K562 (cell line): ENCODE measurements at regions not wholly inside any gene's neighbourhood (a gene's known extent, or its start where the extent isn't known, plus 50 kb on each side); places are given as distances from the start of the nearest gene placed in this dataset.

Experiments
- ATAC-seq: fragments of 200-7000 bp; cut with Tn5 transposase; 3 replicates; pipeline ENCODE4 v1.9.1; 2020; ENCODE audit warnings: moderate library complexity
- BruUV-seq: library from RNA; stranded (reverse); fragments of 400-500 nt; replicated peaks from 2 replicates; lab custom pipeline; 2021; lab: Mats Ljungman, UMichigan
- CTCF ChIA-PET: fragments of 300-600 bp; formaldehyde crosslinking; extraction: SDS; loops from one replicate; lab custom pipeline; 2021; ENCODE audit warnings: low intra/inter-chr PET ratio; lab: Yijun Ruan, JAX
- POLR2A ChIA-PET: fragments of 300-600, 350-650 bp; sonication (Branson Sonifier 250); formaldehyde crosslinking; extraction: SDS; loops from one replicate; lab custom pipeline; 2021; ENCODE audit warnings: antibody characterized with exemption, inconsistent platforms; lab: Yijun Ruan, JAX
- DNase-seq, 4 experiments: peaks; one replicate each; pipeline versions ENCODE4 v3.0.0 to v3.0.0-alpha.2; 2011 to 2018; ENCODE audit warnings: low spot score in 3 of 4, mixed read lengths in 3 of 4; ENCODE audit errors: extremely low read depth in 1 of 4
- FAIRE-seq: peaks from 2 replicates; lab custom pipeline; 2011; peaks lifted over from hg19 to GRCh38; lab: Jason Lieb, UNC
- H2AFZ ChIP-seq: 2 replicates; pipeline ENCODE4 v1.6.0; 2011; ENCODE audit warnings: low read depth, low read length, control low read depth, inconsistent platforms
- H3K27ac ChIP-seq: fragments of 200-600 bp; 3 replicates; pipeline ENCODE4 v1.8.0; 2011; ENCODE audit warnings: low read depth, mild to moderate bottlenecking, control low read depth, inconsistent platforms, low read length, moderate library complexity, mixed read lengths; ENCODE audit errors: extremely low read depth
- H3K27me3 ChIP-seq, 2 experiments: fragments of 300-600 bp in 1 of 2; 2 replicates in 1 of 2; 3 replicates in 1 of 2; pipeline versions ENCODE4 v1.6.0 to v1.8.0; 2011; ENCODE audit warnings: inconsistent platforms in 2 of 2, low read length in 2 of 2, mild to moderate bottlenecking in 1 of 2, mixed read lengths in 1 of 2, moderate library complexity in 1 of 2; ENCODE audit not compliant: control insufficient read depth in 2 of 2, insufficient read depth in 2 of 2
- H3K36me3 ChIP-seq: fragments of 300-600 bp; 3 replicates; pipeline ENCODE4 v1.8.0; 2011; ENCODE audit warnings: mild to moderate bottlenecking, low read length, inconsistent platforms; ENCODE audit not compliant: control insufficient read depth, insufficient read depth
- H3K4me1 ChIP-seq, 2 experiments: fragments of 200-600 bp in 1 of 2; replicated peaks in 1 of 2; 2 replicates in 1 of 2; 3 replicates in 1 of 2; pipeline versions ENCODE4 v1.5.1 to v1.8.0; 2011; ENCODE audit warnings: inconsistent platforms in 2 of 2, low read length in 2 of 2, mild to moderate bottlenecking in 1 of 2, mixed read lengths in 1 of 2, moderate library complexity in 1 of 2; ENCODE audit not compliant: control insufficient read depth in 2 of 2, insufficient read depth in 2 of 2
- H3K4me2 ChIP-seq: 2 replicates; pipeline ENCODE4 v1.6.1; 2011; ENCODE audit warnings: low read length, control low read depth, inconsistent platforms, mixed read lengths; ENCODE audit not compliant: insufficient read depth
- H3K4me3 ChIP-seq: fragments of 200-600 bp; sonication (generic), shearing (Covaris generic); 2 replicates; pipeline ENCODE4 v1.5.1; 2016; ENCODE audit warnings: control low read depth, inconsistent platforms
- H3K79me2 ChIP-seq: fragments of 200-600 bp; 3 replicates; pipeline ENCODE4 v1.8.0; 2011; ENCODE audit warnings: low read length, inconsistent platforms; ENCODE audit not compliant: control insufficient read depth, insufficient read depth
- H3K9ac ChIP-seq, 2 experiments: 2 replicates each; pipeline versions ENCODE4 v1.6.0 to v1.6.1; 2011; ENCODE audit warnings: low read depth in 2 of 2, low read length in 2 of 2, control low read depth in 1 of 2, inconsistent platforms in 1 of 2, mild to moderate bottlenecking in 1 of 2, mixed read lengths in 1 of 2; ENCODE audit not compliant: insufficient read depth in 1 of 2
- H3K9me1 ChIP-seq: one replicate; pipeline ENCODE4 v1.6.0; 2011; ENCODE audit warnings: inconsistent platforms, mild to moderate bottlenecking, low read length, moderate library complexity; ENCODE audit not compliant: control insufficient read depth, insufficient read depth
- H3K9me3 ChIP-seq: replicated peaks from 2 replicates; pipeline ENCODE4 v1.5.1; 2011; ENCODE audit warnings: low read depth, low read length, inconsistent platforms; ENCODE audit not compliant: control insufficient read depth, insufficient read depth
- H4K20me1 ChIP-seq: replicated peaks from 2 replicates; pipeline ENCODE4 v1.6.1; 2011; ENCODE audit warnings: low read length, inconsistent platforms, mixed read lengths; ENCODE audit not compliant: control insufficient read depth, insufficient read depth
- IFI16 ChIP-seq: fragments of 250-450 bp; sonication (Bioruptor Pico); IDR thresholded peaks from 2 replicates; pipeline ENCODE4 v2.1.2; 2022; ENCODE audit warnings: mild to moderate bottlenecking, inconsistent platforms
- WGBS: fragments of 100-300 bp; shearing (Covaris generic); methylation state at CpG from one replicate; pipeline ENCODE4 v1.1.6; 2016; ENCODE audit warnings: low coverage, mixed read lengths; ENCODE audit not compliant: insufficient coverage; ENCODE audit errors: missing lambda C conversion rate; 5-methylcytosine and 5-hydroxymethylcytosine counted together
- in situ Hi-C: fragments of 300-500 bp; cut with MboI; formaldehyde crosslinking; loops from 4 replicates; pipeline ENCODE4 v1.15.0; 2018; ENCODE audit warnings: inconsistent platforms, mixed read lengths
- intact Hi-C: fragments of 100-400 bp; cut with micrococcal nuclease; formaldehyde crosslinking; loops from 2 replicates; pipeline ENCODE4 v1.14.2; 2022
- TF ChIP-seq, protein P1 (sequence below): fragments of 450-650 bp; formaldehyde crosslinking; IDR thresholded peaks from 2 replicates; pipeline ENCODE4 v1.4.0; 2020; ENCODE audit warnings: mild to moderate bottlenecking, moderate library complexity
- TF ChIP-seq, protein P2 (sequence below), 2 experiments: fragments of 450-650 bp; IDR thresholded peaks; 2 replicates each; pipeline ENCODE4 v1.6.1; 2016; ENCODE audit warnings: mild to moderate bottlenecking in 2 of 2, borderline replicate concordance in 1 of 2, low read depth in 1 of 2, moderate library complexity in 1 of 2

DNA sequence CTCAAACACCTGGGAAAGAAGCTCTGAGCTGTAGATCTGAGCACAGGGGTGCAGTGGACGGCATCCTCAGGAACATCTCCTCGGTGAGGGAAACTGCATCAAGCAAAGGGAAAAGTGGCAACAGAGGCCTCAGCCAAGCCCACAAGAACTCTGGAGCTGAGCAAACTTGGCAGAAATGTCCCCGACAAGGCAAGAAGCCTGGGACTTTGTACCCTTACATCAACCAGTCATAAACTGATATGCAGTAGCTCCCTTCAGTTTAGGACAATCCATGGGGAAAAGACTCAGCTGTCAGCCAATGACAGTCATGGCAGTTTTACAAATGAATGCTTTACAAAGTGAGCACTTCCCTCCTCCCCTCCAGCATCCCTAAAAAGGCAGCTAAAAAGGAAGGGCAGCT lies 210.0 kb upstream of the DYNLRB2 start:
- CTCF ChIA-PET: no interaction called here
- no peak overlapping the region for H3K4me3 ChIP-seq
- no peak overlapping the region for H3K9ac ChIP-seq
- H3K79me2 ChIP-seq: no peaks in the 10 kb centered on the region
- TF ChIP-seq, protein P1, sequence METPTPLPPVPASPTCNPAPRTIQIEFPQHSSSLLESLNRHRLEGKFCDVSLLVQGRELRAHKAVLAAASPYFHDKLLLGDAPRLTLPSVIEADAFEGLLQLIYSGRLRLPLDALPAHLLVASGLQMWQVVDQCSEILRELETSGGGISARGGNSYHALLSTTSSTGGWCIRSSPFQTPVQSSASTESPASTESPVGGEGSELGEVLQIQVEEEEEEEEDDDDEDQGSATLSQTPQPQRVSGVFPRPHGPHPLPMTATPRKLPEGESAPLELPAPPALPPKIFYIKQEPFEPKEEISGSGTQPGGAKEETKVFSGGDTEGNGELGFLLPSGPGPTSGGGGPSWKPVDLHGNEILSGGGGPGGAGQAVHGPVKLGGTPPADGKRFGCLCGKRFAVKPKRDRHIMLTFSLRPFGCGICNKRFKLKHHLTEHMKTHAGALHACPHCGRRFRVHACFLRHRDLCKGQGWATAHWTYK (CRISPR knock-in tag): no peak
- TF ChIP-seq IFI16: no peak
- TF ChIP-seq, all 486 proteins: peak for 0
- H3K36me3 ChIP-seq: no peaks in the 10 kb centered on the region
- no peaks in the 10 kb centered on the region for H3K9me1 ChIP-seq
- H4K20me1 ChIP-seq: no peaks in the 10 kb centered on the region; the same call in 1 of the 2 replicates
- BruUV-seq: no TSS peak
- peaks cover 0 to 3% of the 10 kb centered on the region in 2 experiments; a peak in 2 of 5 replicates for H3K27me3 ChIP-seq
- no peak overlapping the region for H3K27ac ChIP-seq
- intact Hi-C loops: no loop called here
- no peaks in the 10 kb centered on the region for H3K4me1 ChIP-seq
- 0% methylated on average over 3 of the region's 3 CpGs for WGBS
- DNase-seq (no peak), ATAC-seq (no peak), FAIRE-seq (no peak)
- H3K4me2 ChIP-seq: no peak overlapping the region
- H3K9me3 ChIP-seq: no peaks in the 10 kb centered on the region
- POLR2A ChIA-PET: interaction anchor here (0.8 to 0.9 kb wide), 2 partner anchors 9 to 15 kb away, joined by 3 read pairs; no protein-coding TSS in a partner anchor
- no peak overlapping the region for H2AFZ ChIP-seq
- in situ Hi-C loops: no loop called here

DNA sequence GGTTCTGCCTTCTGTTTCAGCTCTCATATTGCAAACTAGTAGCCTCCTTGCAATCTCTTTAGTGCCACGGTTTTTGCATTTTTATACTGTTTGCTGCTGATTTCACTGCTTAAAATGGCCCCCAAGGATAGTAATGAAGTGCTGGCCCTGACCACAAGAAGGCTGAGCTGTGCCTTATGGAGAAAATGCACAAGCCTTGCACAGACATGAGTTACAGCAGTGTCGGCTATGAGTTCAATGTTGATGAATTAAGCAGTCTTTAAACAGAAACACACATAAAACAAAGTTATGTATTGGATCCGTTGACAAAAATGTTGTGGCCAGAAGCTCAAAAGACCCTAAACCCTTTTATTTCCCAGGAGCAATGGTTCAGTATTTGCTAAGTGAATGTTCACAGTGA lies 210.6 kb upstream of the DYNLRB2 start:
- 1% methylated on average over 3 of the region's 3 CpGs for WGBS
- CTCF ChIA-PET: no interaction called here
- in situ Hi-C loops: no loop called here
- TF ChIP-seq, protein P2, sequence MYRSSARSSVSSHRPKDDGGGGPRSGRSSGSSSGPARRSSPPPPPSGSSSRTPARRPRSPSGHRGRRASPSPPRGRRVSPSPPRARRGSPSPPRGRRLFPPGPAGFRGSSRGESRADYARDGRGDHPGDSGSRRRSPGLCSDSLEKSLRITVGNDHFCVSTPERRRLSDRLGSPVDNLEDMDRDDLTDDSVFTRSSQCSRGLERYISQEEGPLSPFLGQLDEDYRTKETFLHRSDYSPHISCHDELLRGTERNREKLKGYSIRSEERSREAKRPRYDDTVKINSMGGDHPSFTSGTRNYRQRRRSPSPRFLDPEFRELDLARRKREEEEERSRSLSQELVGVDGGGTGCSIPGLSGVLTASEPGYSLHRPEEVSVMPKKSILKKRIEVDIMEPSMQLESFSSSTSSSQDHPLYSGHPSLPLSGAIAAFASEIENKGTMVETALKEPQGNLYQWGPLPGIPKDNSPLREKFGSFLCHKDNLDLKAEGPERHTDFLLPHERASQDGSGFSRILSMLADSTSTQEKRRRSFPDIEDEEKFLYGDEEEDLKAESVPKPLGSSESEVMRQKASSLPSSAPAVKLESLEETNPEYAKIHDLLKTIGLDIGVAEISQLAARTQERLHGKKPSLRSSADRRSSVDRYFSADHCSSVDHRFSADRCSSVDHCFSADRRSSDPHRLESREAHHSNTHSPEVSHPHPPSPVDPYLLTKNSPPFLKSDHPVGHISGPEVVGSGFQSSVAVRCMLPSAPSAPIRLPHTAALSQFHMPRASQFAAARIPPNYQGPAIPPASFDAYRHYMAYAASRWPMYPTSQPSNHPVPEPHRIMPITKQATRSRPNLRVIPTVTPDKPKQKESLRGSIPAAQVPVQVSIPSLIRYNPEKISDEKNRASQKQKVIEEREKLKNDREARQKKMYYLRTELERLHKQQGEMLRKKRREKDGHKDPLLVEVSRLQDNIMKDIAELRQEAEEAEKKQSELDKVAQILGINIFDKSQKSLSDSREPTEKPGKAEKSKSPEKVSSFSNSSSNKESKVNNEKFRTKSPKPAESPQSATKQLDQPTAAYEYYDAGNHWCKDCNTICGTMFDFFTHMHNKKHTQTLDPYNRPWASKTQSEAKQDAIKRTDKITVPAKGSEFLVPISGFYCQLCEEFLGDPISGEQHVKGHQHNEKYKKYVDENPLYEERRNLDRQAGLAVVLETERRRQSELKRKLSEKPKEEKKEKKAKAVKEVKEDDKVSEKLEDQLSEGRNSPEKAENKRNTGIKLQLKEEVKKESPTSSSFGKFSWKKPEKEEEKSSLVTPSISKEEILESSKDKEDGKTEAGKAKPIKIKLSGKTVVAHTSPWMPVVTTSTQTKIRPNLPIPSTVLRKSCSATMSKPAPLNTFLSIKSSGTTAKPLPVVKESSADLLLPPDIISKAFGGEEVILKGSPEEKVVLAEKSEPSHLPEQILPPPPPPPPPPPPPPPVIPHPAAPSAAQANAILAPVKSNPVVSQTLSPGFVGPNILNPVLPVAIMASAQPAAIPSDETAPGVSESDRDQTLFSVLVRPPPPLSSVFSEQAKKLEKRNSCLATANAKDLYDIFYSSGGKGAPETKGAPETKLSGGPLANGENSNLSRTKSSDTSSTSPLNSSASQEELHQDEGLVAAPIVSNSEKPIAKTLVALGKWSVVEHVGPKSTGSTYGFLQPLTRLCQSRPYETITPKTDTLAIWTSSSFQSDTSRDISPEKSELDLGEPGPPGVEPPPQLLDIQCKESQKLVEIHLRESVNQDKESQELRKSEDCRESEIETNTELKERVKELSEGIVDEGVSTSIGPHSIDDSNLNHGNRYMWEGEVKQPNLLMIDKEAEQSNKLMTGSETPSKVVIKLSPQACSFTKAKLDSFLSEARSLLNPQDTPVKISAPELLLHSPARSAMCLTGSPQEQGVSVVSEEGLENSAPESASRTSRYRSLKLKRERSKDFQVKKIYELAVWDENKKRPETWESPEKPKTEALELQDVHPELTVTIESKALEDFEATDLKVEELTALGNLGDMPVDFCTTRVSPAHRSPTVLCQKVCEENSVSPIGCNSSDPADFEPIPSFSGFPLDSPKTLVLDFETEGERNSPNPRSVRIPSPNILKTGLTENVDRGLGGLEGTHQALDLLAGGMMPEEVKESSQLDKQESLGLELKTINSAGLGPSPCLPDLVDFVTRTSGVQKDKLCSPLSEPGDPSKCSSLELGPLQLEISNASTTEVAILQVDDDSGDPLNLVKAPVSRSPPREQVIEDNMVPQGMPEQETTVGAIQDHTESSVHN (IDR thresholded peaks at IDR 0.05; ENCODE audit: borderline replicate concordance in 1 of 2, low read depth in 1 of 2): no peak

More for the DNA sequence above, 210.6 kb upstream of the DYNLRB2 start:
- ATAC-seq (no peak), FAIRE-seq (no peak), DNase-seq (no peak)
- Histone ChIP-seq H3K27me3 (peaks cover 0 to 3% of the 10 kb centered on the region in 2 experiments; a peak in 2 of 5 replicates), H3K9me3 (no peaks in the 10 kb centered on the region), H3K9me1 (no peaks in the 10 kb centered on the region), H3K27ac (no peak overlapping the region), H3K4me3 (no peak overlapping the region), H3K36me3 (no peaks in the 10 kb centered on the region), H2AFZ (no peak overlapping the region), H3K79me2 (no peaks in the 10 kb centered on the region), H3K9ac (no peak overlapping the region), H3K4me1 (no peaks in the 10 kb centered on the region), H4K20me1 (no peaks in the 10 kb centered on the region; the same call in 1 of the 2 replicates), H3K4me2 (no peak overlapping the region)
- intact Hi-C loops: no loop called here
- POLR2A ChIA-PET: interaction anchor here (0.8 to 0.9 kb wide), 2 partner anchors 9 to 15 kb away, joined by 3 read pairs; no protein-coding TSS in a partner anchor
- BruUV-seq: no TSS peak
